GM19043 (cell line): ENCODE measurements at regions not wholly inside any gene's neighbourhood (a gene's known extent, or its start where the extent isn't known, plus 50 kb on each side); places are given as distances from the start of the nearest gene placed in this dataset.

ENCODE experiments used
- ATAC-seq: cut with Tn5 transposase; IDR thresholded peaks from one replicate; pipeline ENCODE4 v1.9.1; 2021; ENCODE audit warnings: low read depth; ENCODE audit not compliant: unreplicated experiment

- ATAC-seq, result no peak
Measured at GRCh38 chr13:104404325-104404724, 1338.1 kb upstream of the SLC10A2 start.

- ATAC-seq, result no peak
Measured at GRCh38 chr13:104389691-104390090, 1323.5 kb upstream of the SLC10A2 start.

GRCh38 chr13:104387510-104387909, 1321.3 kb upstream of the SLC10A2 start:
- ATAC-seq, result no peak

- ATAC-seq, result no peak
Measured at GRCh38 chr13:104385404-104385803, 1319.2 kb upstream of the SLC10A2 start.

GRCh38 chr13:104382951-104383350, 1316.7 kb upstream of the SLC10A2 start:
- no peak for ATAC-seq

GRCh38 chr13:104376588-104376987, 1310.4 kb upstream of the SLC10A2 start:
- no peak for ATAC-seq

GRCh38 chr13:104375614-104376013, 1309.4 kb upstream of the SLC10A2 start:
- no peak for ATAC-seq

- no peak for ATAC-seq
Measured at GRCh38 chr13:104372095-104372655, 1306.0 kb upstream of the SLC10A2 start.

- no peak for ATAC-seq
Measured at GRCh38 chr13:104365430-104365829, 1299.2 kb upstream of the SLC10A2 start.

- ATAC-seq, result no peak
Measured at GRCh38 chr13:104357672-104358354, 1291.6 kb upstream of the SLC10A2 start.

- no peak for ATAC-seq
Measured at GRCh38 chr13:104357174-104357573, 1291.0 kb upstream of the SLC10A2 start.

- no peak for ATAC-seq
Measured at GRCh38 chr13:104355041-104355670, 1288.9 kb upstream of the SLC10A2 start.

- ATAC-seq, result no peak
Measured at GRCh38 chr13:104327211-104327610, 1261.0 kb upstream of the SLC10A2 start.

GRCh38 chr13:104326523-104326922, 1260.3 kb upstream of the SLC10A2 start:
- no peak for ATAC-seq

- ATAC-seq, result no peak
Measured at GRCh38 chr13:104321756-104322155, 1255.5 kb upstream of the SLC10A2 start.

- ATAC-seq, result no peak
Measured at GRCh38 chr13:104320446-104320845, 1254.2 kb upstream of the SLC10A2 start.

GRCh38 chr13:104318121-104318520, 1251.9 kb upstream of the SLC10A2 start:
- no peak for ATAC-seq

- no peak for ATAC-seq
Measured at GRCh38 chr13:104315606-104316005, 1249.4 kb upstream of the SLC10A2 start.

- ATAC-seq, result no peak
Measured at GRCh38 chr13:104314926-104315535, 1248.8 kb upstream of the SLC10A2 start.

- ATAC-seq, result no peak
Measured at GRCh38 chr13:104314321-104314720, 1248.1 kb upstream of the SLC10A2 start.

GRCh38 chr13:104310861-104311260, 1244.6 kb upstream of the SLC10A2 start:
- no peak for ATAC-seq

- ATAC-seq, result no peak
Measured at GRCh38 chr13:104309431-104309830, 1243.2 kb upstream of the SLC10A2 start.
